ENCODE measurements at regions not wholly inside any gene's neighbourhood (a gene's known extent, or its start where the extent isn't known, plus 50 kb on each side); places are given as distances from the start of the nearest gene placed in this dataset.

GRCh38 chr10:108048898-108049297 lies 884.4 kb upstream of the SORCS1 start:
- TF ChIP-seq POLR2A (IDR thresholded peaks at IDR 0.05): no peak
- TF ChIP-seq CTCF (IDR thresholded peaks at IDR 0.05): no peak

Measured in heart left ventricle (tissue), 13 donors.